NCI-H187 (cell line): ENCODE measurements at regions not wholly inside any gene's neighbourhood (a gene's known extent, or its start where the extent isn't known, plus 50 kb on each side); places are given as distances from the start of the nearest gene placed in this dataset.
A peak's percentile ranks its signal among the peaks of the same experiment; 100 is the strongest.
"Not testable (repeated sequence)": the region's sequence is repeated elsewhere in the genome, so short reads cannot be mapped to it uniquely, and the experiment has no call there.

Source experiments
- DNase-seq, 2 experiments: peaks; one replicate each; lab custom pipeline; 2025; lab: John Stamatoyannopoulos, UW

DNA sequence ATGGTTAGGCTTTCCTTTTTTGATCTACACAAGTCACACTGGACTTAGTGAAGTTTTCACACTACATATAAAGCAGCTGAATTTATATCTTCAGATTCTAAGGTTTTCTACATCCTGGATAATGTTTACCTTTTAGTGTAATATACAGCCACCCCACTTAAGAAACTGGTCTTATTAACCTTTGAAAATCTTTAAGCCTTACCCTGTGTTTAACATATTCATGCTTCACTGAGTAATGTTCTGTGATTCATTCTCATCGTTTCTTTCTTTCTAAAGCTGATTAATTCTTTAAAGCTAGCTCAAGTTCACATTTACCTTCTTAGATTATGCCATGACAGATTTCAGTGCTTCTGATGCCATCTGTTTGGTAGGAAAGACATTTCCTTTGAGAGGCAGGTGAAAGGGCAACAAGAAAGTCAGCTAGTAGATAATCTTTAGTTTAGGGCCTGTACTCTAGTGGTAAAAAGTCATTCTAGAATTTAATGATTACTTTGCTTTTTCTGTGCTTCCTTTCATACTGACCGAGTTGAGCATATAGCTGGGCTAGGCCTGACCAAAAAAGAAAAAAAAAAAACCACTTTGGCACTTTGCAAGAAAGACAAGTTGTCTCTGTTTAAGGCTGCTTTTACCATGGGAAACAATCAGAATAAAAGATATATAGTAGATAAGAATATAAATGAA, 690.9 kb upstream of the FBXO33 start:
- no peak for DNase-seq

- DNase-seq: no peak
Measured at GRCh38 chr14:40119765-40120164, 687.5 kb upstream of the FBXO33 start.

GRCh38 chr14:40119321-40119720, 687.1 kb upstream of the FBXO33 start:
- no peak for DNase-seq

- no peak for DNase-seq
Measured at GRCh38 chr14:40115583-40115982, 683.4 kb upstream of the FBXO33 start.

DNA sequence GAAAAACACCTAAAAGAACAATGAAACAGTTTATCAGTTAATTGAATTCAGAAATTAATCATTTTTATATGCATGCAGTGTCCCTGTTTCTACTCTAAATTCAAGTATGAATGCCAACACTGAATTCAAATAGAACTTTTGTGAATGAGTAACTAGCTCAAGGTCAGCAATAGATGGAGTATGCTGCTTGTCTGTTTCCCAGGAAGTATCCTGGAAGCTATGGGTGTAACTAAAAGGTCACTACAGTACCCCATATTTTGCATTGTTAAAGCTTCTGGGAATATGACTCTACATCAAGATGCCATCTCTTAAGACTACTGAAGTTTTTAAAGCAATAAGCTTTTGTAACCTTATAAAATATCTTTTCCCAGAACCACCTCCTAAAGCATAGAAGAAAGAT, 681.4 kb upstream of the FBXO33 start:
- DNase-seq: no peak

DNA sequence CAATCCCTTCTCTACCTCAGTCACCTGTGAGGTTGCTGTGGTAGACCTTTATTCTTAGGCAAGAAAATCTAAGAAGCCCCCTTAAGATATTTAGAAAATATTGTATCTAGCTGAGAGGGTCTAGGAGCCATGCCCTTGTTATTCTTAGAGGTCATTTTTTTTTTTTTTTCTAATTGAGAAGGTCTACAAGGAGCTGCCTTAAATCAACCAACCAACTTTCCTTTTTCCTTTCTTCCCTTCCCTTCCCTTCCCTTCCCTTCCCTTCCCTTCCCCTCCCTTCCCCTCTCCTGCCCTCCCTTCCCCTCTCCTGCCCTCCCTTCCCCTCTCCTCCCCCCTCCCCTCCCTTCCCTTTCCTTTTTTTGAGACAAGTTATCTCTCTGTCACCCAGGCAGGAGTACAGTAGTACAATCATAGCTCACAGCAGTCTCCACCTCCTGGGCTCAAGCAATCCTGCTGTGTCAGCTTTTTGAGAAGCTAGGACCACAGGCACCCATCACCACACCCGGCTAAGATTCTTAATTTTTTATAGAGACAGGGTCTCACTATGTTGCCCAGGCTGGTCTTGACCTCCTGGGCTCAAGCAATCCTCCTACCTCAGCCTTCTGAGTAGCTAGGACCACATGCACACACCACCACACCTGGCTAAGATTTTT, 668.4 kb upstream of the FBXO33 start:
- DNase-seq: no peak

DNA sequence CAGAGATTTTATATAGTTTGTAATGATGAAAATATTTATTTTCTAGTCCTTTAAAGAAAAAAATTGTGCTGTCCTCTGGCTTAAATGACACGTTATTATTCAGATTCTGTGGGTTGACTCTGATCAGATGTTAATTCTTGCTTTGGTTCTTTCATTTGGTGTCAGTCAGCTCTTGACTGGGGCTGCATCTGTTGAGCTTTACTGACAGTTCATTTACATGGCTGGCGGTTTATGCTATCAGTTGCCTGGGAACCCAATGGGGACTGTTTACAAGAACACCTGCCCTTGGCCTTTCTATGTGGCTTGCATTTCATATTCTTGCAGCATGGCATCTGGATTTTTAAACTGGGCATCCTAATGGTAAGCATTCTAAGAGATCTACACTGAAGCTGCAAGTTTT, 667.1 kb upstream of the FBXO33 start:
- no peak for DNase-seq

GRCh38 chr14:40098468-40098867, 666.2 kb upstream of the FBXO33 start:
- DNase-seq: no peak

GRCh38 chr14:40096968-40097367, 664.7 kb upstream of the FBXO33 start:
- DNase-seq: no peak

- DNase-seq: no peak
Measured at GRCh38 chr14:40093800-40094199, 661.6 kb upstream of the FBXO33 start.

- DNase-seq: no peak
Measured at GRCh38 chr14:40074169-40074568, 641.9 kb upstream of the FBXO33 start.

GRCh38 chr14:40072175-40072574, 639.9 kb upstream of the FBXO33 start:
- DNase-seq: no peak

- no peak for DNase-seq
Measured at GRCh38 chr14:40058901-40059897, 627.0 kb upstream of the FBXO33 start.

DNA sequence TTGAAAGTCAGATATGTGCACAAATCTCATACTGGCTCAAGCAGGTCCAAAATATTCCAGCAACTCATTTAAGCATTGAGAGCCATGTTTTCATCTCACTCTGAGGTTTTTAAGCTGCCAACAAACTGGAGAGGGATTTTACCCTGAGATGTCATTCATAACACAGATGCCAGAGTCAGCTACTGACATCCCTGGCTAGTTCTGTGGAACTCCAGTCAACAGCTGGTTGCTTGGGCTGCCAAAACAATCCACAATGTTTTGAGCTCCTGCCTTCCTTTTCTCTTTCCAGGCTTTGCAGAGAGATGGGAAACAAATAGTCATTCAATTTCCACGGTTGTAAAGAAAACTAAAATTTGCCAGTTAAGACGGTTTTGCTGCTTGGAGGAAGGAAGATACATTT, 621.2 kb upstream of the FBXO33 start:
- DNase-seq: no peak

DNA sequence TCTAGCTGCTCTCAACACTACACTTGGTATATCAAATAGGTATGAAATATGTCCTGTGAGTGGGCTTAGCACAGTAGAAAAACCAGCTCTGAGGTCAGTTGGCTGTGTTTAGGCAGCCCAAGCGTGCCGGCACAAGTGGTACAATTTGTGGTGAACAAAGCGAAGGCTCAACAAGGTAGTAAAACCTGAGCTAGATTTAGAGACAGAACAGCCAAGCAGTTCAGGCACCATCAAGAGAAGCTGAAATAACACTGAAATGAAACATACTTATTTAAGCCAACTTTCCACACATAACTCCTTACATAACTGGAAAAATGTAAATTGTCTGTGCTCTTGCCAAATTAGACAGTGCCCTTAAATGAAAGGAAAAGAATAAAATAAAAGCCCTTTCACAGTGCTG, 596.8 kb upstream of the FBXO33 start:
- peak in 1 of 2 experiments; percentile 15 for DNase-seq

GRCh38 chr14:40025101-40025500, 592.9 kb upstream of the FBXO33 start:
- no peak for DNase-seq

DNA sequence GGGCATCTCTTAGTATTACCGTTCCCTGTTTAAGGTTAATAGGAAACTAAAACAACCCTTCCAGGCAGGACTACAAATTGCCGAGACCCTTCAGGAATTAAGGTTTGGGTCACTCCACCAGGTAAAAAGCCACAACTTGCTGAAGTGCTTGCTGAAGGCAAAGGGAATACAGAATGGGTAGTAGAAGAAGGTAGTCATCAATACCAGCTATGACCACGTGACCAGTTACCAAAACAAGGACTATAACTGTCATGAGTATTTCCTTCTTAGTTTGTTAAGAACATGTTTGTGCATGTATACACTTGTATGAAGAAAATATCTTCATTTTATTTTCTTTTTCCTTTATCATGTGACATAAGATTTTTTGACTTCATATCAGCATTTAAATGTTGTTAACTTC, 578.7 kb upstream of the FBXO33 start:
- no peak for DNase-seq

- DNase-seq: no peak
Measured at GRCh38 chr14:40009771-40010170, 577.5 kb upstream of the FBXO33 start.

DNA sequence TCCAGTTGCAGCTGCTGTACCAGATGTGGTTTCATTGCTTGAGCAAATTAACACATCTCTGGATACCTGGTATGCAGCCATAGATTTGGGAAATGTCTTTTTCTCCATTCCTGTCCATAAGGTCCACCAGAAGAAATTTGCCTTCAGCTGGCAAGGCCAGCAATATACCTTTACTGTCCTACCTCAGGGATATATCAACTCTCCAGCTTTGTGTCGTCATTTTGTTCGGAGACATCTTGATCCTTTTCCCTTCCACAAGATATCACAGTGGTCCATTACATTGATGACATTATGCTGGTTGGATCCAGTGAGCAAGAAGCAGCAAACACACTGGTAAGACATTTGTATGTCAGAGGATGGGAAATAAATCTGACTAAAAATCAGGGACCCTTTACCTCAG, 576.1 kb upstream of the FBXO33 start:
- not testable (repeated sequence) for DNase-seq

GRCh38 chr14:40004871-40005500, 572.8 kb upstream of the FBXO33 start:
- no peak for DNase-seq

- peak in 1 of 2 experiments; percentile 20 for DNase-seq
Measured at GRCh38 chr14:40003773-40004172, 571.5 kb upstream of the FBXO33 start.

GRCh38 chr14:39998854-39999253, 566.6 kb upstream of the FBXO33 start:
- DNase-seq: no peak
